Glutamatergic neuron (in vitro differentiated cells): ENCODE measurements at regions not wholly inside any gene's neighbourhood (a gene's known extent, or its start where the extent isn't known, plus 50 kb on each side); places are given as distances from the start of the nearest gene placed in this dataset.

Experiments
- DNase-seq: peaks from one replicate; pipeline ENCODE4 v3.0.0; 2022
- H3K27ac Mint-ChIP-seq: one replicate; pipeline ENCODE4 v1.8.0; 2020; ENCODE audit warnings: mild to moderate bottlenecking, mixed read lengths, inconsistent platforms; ENCODE audit not compliant: unreplicated experiment
- H3K27me3 Mint-ChIP-seq: one replicate; pipeline ENCODE4 v1.8.0; 2020; ENCODE audit warnings: mild to moderate bottlenecking, moderate library complexity, mixed read lengths, inconsistent platforms; ENCODE audit not compliant: unreplicated experiment
- H3K36me3 Mint-ChIP-seq: one replicate; pipeline ENCODE4 v1.8.0; 2020; ENCODE audit warnings: mild to moderate bottlenecking, mixed read lengths, inconsistent platforms; ENCODE audit not compliant: unreplicated experiment
- H3K4me1 Mint-ChIP-seq: one replicate; pipeline ENCODE4 v1.8.0; 2020; ENCODE audit warnings: mild to moderate bottlenecking, low read depth, mixed read lengths, inconsistent platforms; ENCODE audit not compliant: unreplicated experiment
- H3K4me3 Mint-ChIP-seq: one replicate; pipeline ENCODE4 v1.8.0; 2020; ENCODE audit warnings: mild to moderate bottlenecking, mixed read lengths, inconsistent platforms; ENCODE audit not compliant: unreplicated experiment
- H3K9me3 Mint-ChIP-seq: one replicate; pipeline ENCODE4 v1.8.0; 2020; ENCODE audit warnings: mild to moderate bottlenecking, moderate library complexity, mixed read lengths, inconsistent platforms; ENCODE audit not compliant: unreplicated experiment
- TF ChIP-seq, protein P1 (sequence below): fragments of 200-600 bp; sonication (generic); IDR thresholded peaks from one replicate; pipeline ENCODE4 v1.5.0; 2021; ENCODE audit not compliant: partially characterized antibody, unreplicated experiment

DNA sequence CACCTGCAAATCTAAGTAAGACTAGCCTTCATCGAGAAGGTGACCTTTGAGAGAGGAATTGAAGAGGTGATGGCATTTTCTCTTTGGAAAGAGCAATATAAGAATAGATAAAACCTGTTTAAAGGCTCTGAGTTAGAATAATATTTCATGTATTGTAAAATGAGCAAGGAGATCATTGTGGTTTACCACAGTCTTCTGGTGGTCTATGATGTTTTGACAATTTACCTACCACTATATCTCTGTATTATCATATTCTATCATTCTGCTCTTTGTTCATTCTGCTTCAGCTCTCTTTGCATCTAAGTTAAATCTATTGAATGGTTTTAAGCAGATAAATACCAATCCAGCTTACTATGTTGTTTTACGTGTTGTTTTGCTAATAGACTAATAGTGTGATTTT lies 982.3 kb downstream of the SI start:
- TF ChIP-seq, protein P1, sequence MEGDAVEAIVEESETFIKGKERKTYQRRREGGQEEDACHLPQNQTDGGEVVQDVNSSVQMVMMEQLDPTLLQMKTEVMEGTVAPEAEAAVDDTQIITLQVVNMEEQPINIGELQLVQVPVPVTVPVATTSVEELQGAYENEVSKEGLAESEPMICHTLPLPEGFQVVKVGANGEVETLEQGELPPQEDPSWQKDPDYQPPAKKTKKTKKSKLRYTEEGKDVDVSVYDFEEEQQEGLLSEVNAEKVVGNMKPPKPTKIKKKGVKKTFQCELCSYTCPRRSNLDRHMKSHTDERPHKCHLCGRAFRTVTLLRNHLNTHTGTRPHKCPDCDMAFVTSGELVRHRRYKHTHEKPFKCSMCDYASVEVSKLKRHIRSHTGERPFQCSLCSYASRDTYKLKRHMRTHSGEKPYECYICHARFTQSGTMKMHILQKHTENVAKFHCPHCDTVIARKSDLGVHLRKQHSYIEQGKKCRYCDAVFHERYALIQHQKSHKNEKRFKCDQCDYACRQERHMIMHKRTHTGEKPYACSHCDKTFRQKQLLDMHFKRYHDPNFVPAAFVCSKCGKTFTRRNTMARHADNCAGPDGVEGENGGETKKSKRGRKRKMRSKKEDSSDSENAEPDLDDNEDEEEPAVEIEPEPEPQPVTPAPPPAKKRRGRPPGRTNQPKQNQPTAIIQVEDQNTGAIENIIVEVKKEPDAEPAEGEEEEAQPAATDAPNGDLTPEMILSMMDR = no peak
- no peak overlapping the region for H3K4me3 Mint-ChIP-seq
- H3K9me3 Mint-ChIP-seq = no peaks in the 10 kb centered on the region
- H3K36me3 Mint-ChIP-seq = no peaks in the 10 kb centered on the region
- no peak overlapping the region for H3K27ac Mint-ChIP-seq
- no peak for DNase-seq
- peaks cover 2% of the 10 kb centered on the region for H3K27me3 Mint-ChIP-seq
- no peaks in the 10 kb centered on the region for H3K4me1 Mint-ChIP-seq

DNA sequence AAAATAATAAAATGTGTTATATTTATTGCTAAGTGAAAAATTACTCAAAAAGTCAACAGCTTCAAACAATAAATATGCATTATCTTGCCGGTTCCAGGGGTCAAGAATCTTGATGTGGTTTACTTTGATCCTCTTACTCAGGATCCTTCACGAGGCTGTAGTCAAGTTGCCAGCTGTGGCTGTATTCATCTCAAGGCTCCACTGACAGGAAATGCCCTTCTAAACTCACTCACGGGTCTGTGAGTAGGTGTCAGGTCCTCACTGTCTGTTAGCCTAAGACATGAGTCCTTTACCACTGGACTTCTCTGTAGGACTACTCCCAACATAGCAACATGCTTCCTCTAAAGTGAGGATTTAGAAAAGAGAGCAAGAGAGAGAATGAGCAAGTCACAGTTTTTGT lies 983.0 kb downstream of the SI start:
- no peak for DNase-seq
- H3K27me3 Mint-ChIP-seq = peaks cover 2% of the 10 kb centered on the region

DNA sequence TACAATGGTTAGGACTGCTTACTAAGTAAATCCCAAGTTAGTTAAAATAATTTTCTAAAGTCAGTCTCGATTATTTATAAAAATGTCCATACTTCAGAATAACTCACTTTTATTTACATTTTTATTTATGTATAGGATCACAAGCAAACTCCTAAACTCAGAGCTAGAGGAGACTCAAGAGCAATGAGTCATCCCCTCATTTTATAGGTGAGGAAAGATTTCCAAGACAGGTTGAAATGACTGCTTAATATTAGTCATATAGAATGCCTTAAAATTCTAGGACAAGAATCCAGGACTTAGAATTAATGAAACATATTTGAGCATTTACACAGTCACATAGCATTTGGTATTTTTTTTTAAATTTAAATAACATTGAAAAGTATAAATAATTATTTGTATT lies 983.8 kb downstream of the SI start:
- no peak overlapping the region for H3K27ac Mint-ChIP-seq
- H3K4me1 Mint-ChIP-seq = no peaks in the 10 kb centered on the region
- TF ChIP-seq, protein P1 = no peak
- H3K36me3 Mint-ChIP-seq = no peaks in the 10 kb centered on the region
- DNase-seq = no peak
- H3K4me3 Mint-ChIP-seq = no peak overlapping the region
- H3K27me3 Mint-ChIP-seq = peaks cover 2% of the 10 kb centered on the region
- no peaks in the 10 kb centered on the region for H3K9me3 Mint-ChIP-seq

More for the DNA sequence above, 983.0 kb downstream of the SI start:
- no peak overlapping the region for H3K27ac Mint-ChIP-seq
- H3K4me1 Mint-ChIP-seq = no peaks in the 10 kb centered on the region
- no peak overlapping the region for H3K4me3 Mint-ChIP-seq
- TF ChIP-seq, protein P1 = no peak
- no peaks in the 10 kb centered on the region for H3K9me3 Mint-ChIP-seq
- no peaks in the 10 kb centered on the region for H3K36me3 Mint-ChIP-seq

DNA sequence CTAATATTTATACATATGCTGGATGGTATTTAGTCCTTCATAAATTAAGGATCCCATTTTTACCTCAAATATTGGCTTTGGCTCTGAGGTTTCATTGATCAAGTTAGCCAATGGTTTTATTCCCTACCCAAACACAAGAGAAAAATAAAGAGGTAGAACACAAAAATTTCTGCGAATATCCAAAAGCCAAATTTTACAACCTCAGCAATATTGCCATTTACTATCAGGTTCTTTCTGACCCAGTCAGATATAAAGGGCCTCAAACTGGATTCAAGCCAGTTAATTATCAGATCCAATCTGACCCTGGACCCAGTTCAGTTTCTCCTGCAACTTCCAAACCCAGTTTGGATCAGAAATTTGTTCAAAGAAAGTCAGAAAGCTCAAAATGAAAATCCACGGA lies 998.1 kb downstream of the SI start:
- no peaks in the 10 kb centered on the region for H3K36me3 Mint-ChIP-seq
- no peak for DNase-seq
- H3K27ac Mint-ChIP-seq = no peak overlapping the region
- TF ChIP-seq, protein P1 = no peak
- no peaks in the 10 kb centered on the region for H3K27me3 Mint-ChIP-seq
- H3K9me3 Mint-ChIP-seq = peaks cover 2% of the 10 kb centered on the region
- H3K4me3 Mint-ChIP-seq = no peak overlapping the region
- no peaks in the 10 kb centered on the region for H3K4me1 Mint-ChIP-seq

DNA sequence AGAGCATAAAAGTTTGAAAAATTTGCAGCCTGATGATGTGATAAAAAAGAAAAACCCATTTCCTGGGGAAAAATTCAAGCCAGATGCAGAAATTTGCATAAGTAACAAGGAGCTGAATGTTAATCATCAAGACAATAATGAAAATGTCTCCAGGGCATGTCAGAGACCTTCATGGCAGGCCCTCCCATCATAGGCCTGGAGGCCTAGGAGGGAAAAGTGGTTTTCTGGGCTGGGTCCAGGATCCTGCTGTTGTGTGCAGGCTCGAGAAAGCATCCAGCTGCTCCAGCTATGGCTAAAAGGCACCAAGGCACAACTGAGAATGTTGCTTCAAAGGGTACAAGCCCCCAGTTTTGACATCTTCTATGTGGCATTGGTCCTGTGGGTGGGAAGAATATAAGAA lies 1014.0 kb downstream of the SI start:
- no peaks in the 10 kb centered on the region for H3K9me3 Mint-ChIP-seq
- DNase-seq = no peak

More for the DNA sequence above, 1014.0 kb downstream of the SI start:
- H3K4me1 Mint-ChIP-seq = no peaks in the 10 kb centered on the region
- H3K36me3 Mint-ChIP-seq = no peaks in the 10 kb centered on the region
- H3K27me3 Mint-ChIP-seq = no peaks in the 10 kb centered on the region
- no peak overlapping the region for H3K4me3 Mint-ChIP-seq
- H3K27ac Mint-ChIP-seq = no peak overlapping the region
- TF ChIP-seq, protein P1 = no peak
